HepG2 (cell line): ENCODE measurements at regions not wholly inside any gene's neighbourhood (a gene's known extent, or its start where the extent isn't known, plus 50 kb on each side); places are given as distances from the start of the nearest gene placed in this dataset.

ENCODE experiments used
- ATF6 ChIP-seq: sonication (generic); formaldehyde crosslinking; conservative IDR thresholded peaks from 2 replicates; pipeline ENCODE4 v1.4.0; 2020; ENCODE audit warnings: missing genetic modification reagents
- KDM6A ChIP-seq: IDR thresholded peaks from 2 replicates; pipeline ENCODE4 v1.6.1; 2016; ENCODE audit warnings: low read depth
- MAFF ChIP-seq: IDR thresholded peaks from 2 replicates; pipeline ENCODE4 v1.6.1; 2011; ENCODE audit warnings: low read depth, low read length, improper control_type of control experiment
- RXRB ChIP-seq: IDR thresholded peaks from 2 replicates; pipeline ENCODE4 v1.6.1; 2016; ENCODE audit warnings: borderline replicate concordance, missing genetic modification reagents, missing compliant biosample characterization
- SAFB2 ChIP-seq: sonication (generic); formaldehyde crosslinking; IDR thresholded peaks from 2 replicates; pipeline ENCODE4 v1.5.1; 2020; ENCODE audit warnings: missing genetic modification reagents, low read depth, mild to moderate bottlenecking, borderline replicate concordance
- ZNF281 ChIP-seq: sonication (generic); formaldehyde crosslinking; IDR thresholded peaks from 2 replicates; pipeline ENCODE4 v1.4.0; 2020; ENCODE audit warnings: missing genetic modification reagents, borderline replicate concordance
- ZNF282 ChIP-seq: fragments of 450-650 bp; IDR thresholded peaks from 2 replicates; pipeline ENCODE4 v1.6.1; 2018; ENCODE audit not compliant: partially characterized antibody
- TF ChIP-seq, protein P1 (sequence below): sonication (generic); formaldehyde crosslinking; IDR thresholded peaks from 2 replicates; pipeline ENCODE4 v1.4.0; 2020; ENCODE audit warnings: mild to moderate bottlenecking, missing genetic modification reagents, borderline replicate concordance
- TF ChIP-seq, protein P2 (sequence below): sonication (generic); formaldehyde crosslinking; IDR thresholded peaks from one replicate; pipeline ENCODE4 v1.5.1; 2020; ENCODE audit warnings: mild to moderate bottlenecking, missing genetic modification reagents; ENCODE audit errors: not compliant biosample characterization

DNA sequence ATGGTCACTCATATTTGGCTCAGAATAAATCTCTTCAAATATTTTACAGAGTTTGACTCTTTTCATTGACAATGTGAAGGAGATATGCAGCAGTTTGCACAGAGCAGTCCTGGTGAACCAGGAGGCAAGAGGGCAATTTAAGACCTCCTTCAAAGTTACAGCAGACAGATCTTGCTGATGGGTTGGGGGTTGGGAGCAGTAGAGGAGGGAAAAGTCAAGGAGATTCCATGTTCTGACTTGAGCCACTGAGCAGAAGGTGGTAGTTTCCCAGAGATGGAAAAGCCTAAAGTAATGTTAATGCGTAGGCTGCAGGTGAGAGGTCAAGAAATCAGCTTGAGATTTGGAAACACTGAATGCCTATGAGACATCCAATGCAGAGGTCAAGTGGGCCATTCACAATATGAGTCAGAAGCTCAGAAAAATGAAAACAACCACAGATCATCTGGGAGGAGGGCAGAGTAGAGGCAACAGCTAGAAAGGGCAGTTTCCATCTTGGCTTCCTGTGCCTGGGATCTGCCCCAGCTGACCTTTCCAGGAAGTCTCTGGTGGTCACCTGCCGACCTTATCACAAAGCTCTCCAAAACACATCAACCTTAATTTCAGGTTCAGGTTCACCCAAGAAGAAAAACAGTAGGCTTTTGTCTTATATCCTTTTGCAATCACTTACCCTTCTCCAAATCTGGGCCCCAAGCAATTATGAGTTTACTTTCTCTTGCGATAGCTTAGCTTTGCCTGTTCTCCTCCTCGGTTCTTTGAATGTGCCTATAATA is 197.5 kb upstream of the ARL4C start (continued):
- TF ChIP-seq, protein P1, sequence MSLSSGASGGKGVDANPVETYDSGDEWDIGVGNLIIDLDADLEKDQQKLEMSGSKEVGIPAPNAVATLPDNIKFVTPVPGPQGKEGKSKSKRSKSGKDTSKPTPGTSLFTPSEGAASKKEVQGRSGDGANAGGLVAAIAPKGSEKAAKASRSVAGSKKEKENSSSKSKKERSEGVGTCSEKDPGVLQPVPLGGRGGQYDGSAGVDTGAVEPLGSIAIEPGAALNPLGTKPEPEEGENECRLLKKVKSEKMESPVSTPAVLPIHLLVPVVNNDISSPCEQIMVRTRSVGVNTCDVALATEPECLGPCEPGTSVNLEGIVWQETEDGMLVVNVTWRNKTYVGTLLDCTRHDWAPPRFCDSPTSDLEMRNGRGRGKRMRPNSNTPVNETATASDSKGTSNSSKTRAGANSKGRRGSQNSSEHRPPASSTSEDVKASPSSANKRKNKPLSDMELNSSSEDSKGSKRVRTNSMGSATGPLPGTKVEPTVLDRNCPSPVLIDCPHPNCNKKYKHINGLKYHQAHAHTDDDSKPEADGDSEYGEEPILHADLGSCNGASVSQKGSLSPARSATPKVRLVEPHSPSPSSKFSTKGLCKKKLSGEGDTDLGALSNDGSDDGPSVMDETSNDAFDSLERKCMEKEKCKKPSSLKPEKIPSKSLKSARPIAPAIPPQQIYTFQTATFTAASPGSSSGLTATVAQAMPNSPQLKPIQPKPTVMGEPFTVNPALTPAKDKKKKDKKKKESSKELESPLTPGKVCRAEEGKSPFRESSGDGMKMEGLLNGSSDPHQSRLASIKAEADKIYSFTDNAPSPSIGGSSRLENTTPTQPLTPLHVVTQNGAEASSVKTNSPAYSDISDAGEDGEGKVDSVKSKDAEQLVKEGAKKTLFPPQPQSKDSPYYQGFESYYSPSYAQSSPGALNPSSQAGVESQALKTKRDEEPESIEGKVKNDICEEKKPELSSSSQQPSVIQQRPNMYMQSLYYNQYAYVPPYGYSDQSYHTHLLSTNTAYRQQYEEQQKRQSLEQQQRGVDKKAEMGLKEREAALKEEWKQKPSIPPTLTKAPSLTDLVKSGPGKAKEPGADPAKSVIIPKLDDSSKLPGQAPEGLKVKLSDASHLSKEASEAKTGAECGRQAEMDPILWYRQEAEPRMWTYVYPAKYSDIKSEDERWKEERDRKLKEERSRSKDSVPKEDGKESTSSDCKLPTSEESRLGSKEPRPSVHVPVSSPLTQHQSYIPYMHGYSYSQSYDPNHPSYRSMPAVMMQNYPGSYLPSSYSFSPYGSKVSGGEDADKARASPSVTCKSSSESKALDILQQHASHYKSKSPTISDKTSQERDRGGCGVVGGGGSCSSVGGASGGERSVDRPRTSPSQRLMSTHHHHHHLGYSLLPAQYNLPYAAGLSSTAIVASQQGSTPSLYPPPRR = peak; percentile 87
- TF ChIP-seq SAFB2 (CRISPR knock-in tag) = no peak
- TF ChIP-seq ZNF282 = no peak
- TF ChIP-seq RXRB (CRISPR knock-in tag) = peak; percentile 97
- TF ChIP-seq ZNF281 (CRISPR knock-in tag) = peak; percentile 44; the same call in 1 of the 2 replicates
- TF ChIP-seq MAFF = no peak
- TF ChIP-seq, protein P2, sequence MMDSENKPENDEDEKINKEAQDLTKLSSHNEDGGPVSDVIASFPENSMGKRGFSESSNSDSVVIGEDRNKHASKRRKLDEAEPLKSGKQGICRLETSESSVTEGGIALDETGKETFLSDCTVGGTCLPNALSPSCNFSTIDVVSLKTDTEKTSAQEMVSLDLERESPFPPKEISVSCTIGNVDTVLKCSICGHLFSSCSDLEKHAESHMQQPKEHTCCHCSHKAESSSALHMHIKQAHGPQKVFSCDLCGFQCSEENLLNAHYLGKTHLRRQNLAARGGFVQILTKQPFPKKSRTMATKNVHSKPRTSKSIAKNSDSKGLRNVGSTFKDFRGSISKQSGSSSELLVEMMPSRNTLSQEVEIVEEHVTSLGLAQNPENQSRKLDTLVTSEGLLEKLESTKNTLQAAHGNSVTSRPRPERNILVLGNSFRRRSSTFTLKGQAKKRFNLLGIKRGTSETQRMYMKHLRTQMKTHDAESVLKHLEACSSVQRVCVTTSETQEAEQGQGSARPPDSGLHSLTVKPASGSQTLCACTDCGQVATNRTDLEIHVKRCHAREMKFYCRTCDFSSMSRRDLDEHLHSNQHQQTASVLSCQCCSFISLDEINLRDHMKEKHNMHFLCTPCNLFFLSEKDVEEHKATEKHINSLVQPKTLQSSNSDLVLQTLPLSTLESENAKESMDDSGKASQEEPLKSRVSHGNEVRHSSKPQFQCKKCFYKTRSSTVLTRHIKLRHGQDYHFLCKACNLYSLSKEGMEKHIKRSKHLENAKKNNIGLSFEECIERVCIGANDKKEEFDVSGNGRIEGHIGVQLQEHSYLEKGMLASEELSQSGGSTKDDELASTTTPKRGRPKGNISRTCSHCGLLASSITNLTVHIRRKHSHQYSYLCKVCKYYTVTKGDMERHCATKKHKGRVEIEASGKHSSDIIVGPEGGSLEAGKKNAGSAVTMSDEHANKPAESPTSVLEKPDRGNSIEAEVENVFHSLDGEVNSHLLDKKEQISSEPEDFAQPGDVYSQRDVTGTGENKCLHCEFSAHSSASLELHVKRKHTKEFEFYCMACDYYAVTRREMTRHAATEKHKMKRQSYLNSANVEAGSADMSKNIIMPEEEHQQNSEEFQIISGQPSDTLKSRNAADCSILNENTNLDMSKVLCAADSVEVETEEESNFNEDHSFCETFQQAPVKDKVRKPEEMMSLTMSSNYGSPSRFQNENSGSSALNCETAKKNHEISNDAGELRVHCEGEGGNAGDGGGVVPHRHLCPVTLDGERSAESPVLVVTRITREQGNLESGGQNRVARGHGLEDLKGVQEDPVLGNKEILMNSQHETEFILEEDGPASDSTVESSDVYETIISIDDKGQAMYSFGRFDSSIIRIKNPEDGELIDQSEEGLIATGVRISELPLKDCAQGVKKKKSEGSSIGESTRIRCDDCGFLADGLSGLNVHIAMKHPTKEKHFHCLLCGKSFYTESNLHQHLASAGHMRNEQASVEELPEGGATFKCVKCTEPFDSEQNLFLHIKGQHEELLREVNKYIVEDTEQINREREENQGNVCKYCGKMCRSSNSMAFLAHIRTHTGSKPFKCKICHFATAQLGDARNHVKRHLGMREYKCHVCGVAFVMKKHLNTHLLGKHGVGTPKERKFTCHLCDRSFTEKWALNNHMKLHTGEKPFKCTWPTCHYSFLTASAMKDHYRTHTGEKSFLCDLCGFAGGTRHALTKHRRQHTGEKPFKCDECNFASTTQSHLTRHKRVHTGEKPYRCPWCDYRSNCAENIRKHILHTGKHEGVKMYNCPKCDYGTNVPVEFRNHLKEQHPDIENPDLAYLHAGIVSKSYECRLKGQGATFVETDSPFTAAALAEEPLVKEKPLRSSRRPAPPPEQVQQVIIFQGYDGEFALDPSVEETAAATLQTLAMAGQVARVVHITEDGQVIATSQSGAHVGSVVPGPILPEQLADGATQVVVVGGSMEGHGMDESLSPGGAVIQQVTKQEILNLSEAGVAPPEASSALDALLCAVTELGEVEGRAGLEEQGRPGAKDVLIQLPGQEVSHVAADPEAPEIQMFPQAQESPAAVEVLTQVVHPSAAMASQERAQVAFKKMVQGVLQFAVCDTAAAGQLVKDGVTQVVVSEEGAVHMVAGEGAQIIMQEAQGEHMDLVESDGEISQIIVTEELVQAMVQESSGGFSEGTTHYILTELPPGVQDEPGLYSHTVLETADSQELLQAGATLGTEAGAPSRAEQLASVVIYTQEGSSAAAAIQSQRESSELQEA (CRISPR knock-in tag) = no peak
- TF ChIP-seq ATF6 (CRISPR knock-in tag) = no peak
- TF ChIP-seq KDM6A (CRISPR knock-in tag) = 0 out of 2 replicates have a peak, but pooled peaks have one; percentile 41
